COLO668 (cell line): ENCODE measurements at regions not wholly inside any gene's neighbourhood (a gene's known extent, or its start where the extent isn't known, plus 50 kb on each side); places are given as distances from the start of the nearest gene placed in this dataset.
"Not testable (repeated sequence)": the region's sequence is repeated elsewhere in the genome, so short reads cannot be mapped to it uniquely, and the experiment has no call there.

Source experiments
- DNase-seq: peaks from one replicate; lab custom pipeline; 2025; ENCODE audit not compliant: unreplicated experiment; lab: John Stamatoyannopoulos, UW

DNA sequence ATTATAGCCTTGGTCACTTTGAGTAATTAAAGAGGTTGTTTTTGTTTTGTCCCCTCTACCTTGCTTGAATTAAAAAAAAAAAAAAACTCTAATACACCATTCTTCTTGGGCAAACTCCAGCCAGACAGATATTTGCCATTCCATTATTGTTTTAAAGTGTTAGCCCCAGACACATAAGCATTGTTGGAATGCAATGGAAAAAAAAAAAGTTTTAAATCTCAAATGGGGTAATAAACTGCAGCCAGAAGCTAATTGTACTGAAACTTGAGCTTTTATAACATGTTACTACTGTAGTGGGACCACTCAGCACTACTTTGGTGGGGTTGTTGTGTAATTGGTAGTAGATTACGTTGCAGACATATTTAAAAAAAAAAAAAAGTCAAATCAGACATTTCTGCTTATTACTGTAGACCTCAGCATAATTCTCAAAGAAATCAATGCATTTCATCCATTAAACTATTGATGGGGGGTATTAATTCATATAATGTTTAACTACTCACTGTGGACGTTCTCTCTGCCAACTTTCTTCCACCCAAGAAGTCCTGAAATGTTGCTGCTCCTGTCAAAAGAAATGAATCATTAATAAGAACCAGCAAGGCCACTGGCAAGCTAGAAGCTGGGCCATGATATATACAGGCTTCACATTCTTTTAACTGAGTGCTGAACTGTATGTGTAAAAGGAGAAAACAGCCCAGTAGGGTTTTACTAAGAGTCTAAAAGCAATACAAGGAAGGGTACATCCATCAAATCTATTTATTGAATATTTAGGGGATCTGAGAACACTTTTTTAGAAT, 626.6 kb upstream of the SOX9 start:
- no peak for DNase-seq

DNA sequence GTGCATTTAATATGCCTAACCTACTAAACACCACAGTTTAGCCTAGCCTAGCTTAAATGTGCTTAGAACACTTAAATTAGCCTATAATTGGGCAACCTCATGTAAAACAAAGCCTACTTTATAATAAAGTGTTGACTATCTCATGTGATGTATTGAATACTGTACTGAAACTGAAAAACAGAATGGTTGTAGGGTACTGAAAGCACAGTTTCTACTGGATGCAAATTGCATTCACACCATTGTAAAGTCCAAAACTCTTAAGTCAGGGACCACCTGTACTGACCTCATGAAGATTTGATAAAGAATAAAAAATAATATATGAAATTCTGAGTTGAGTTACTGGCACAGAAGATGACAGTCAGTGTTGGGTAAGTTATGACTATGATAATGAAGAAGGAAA, 625.4 kb upstream of the SOX9 start:
- no peak for DNase-seq

DNA sequence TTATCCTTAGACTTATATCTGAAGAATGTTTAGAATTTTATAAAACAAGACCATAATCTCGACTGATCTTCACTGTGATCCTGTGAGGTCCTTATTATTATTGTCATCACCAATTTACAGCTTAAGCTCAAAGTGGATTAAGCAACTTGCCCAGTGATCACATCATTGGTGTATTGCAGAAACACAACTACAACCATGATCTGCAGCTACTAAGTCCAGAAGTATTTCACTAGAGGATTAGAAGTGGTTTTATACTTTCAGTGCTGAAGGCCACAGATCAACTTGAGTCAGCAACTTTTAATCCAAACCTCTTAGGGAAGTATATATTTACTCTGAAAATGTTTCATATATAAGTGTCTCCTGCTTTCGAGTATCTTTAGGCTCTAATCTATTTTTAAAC, 624.3 kb upstream of the SOX9 start:
- DNase-seq: no peak

- no peak for DNase-seq
These were observed 619.9 kb upstream of the SOX9 start for GRCh38 chr17:71500761-71501555.

DNA sequence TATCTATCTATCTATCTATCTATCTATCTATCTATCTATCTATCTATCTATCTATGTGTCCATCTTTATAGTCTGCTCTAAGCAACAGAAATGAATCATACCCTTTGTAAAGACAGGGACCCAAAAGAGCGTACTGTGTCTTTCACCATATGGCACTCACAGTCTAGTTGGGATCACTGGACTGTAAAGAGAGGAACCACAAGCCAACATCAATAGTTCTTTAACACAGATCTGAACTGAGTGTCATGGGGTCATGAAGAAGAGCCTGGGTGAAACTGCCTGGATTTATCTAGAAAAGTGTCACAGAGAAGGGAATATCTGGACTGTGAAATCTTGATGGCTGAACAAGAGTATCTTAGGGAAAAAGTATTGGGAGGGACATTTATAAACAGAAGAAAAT, 619.1 kb upstream of the SOX9 start:
- no peak for DNase-seq

GRCh38 chr17:71502443-71502842, 618.4 kb upstream of the SOX9 start:
- no peak for DNase-seq

DNA sequence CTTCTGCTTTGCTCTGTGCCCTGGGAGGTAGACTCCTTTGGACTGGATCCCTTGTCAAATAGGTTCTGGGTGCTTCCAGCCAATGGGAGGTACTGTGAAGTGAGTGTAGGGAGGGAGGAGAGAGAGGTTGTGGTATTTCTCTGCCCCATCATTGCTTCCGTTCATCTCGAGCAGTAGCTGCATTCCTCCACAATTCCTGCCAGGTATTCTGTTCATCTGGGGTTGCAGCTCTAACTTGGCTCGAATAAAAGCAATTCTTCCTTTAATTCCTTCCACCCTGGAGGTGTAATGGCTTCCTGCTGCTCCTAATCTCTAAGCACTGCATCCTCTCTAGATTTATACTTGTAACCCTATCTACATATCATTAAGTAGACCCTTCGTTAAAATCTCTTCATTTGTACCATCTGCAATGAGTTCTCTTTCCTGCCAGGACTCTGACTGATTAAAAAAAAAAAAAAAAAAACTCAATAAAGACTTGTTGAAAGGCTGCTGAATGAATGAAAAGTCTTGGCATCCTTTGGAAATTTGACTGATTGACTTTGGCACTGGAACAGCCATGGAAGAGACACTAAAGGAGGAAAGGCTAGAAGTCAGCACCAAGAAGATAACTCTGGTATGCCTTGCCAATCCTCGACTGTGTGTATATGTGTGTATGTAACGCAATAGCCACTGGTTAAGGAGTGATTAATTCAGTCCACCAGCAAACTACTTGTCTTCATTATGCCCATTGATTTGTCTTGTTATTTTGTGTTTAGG, 616.9 kb upstream of the SOX9 start:
- DNase-seq: no peak

DNA sequence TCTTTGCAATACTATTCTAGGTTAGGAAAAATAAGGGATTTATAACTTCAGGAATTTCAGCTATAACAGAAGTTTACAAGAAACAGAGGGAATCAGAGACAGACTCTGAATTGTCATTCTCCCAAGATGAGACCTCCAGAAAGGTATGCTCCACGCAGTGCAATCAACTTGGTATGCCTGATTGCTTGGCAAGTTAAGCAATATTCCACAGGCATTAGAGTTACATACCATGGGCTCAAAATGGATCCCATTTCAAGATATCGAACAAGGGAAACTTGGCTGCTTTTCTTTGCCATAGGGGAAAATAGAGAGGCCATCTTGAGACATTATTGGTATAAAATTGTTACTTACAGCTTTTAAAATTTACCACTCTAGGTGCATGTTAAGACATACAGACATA, 615.6 kb upstream of the SOX9 start:
- DNase-seq: no peak

GRCh38 chr17:71505981-71506380, 614.8 kb upstream of the SOX9 start:
- no peak for DNase-seq

DNA sequence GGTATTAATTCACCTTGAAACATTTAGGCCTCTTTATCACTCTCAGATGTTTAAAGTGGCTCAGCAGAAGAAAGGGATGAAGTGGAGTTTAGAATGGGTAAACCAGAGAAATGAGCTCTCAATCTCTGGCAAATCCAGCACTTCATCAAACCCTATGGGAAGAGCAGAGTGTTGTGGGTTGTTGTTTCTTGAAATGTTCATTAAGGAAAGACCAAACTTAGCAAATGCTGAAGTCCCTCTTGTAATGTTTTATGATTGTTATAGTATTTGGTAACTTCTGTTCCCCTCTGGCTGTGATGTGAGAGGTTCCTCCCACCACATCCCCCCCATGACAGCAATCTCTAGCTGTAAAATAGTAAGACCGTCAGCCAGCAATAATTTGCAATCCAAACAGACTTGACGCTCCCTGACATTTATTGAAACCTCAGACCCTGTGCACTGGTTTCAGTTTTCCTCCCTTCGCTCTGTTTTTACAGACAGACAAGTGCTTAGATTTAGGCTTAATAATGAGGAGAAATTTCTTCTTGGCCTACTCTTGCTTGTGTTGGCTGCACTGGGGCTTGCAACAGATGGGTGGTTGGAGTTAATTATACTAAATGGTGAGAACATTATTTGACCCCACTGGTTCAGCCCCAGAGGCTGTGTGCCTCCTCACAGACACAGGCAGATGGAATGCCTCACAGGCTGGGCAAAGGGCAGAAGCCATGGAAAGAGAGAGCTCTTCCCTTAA, 609.4 kb upstream of the SOX9 start:
- DNase-seq: no peak

- DNase-seq: not testable (repeated sequence)
These were observed 607.1 kb upstream of the SOX9 start for GRCh38 chr17:71513725-71514124.

- peak; percentile 19 for DNase-seq
These were observed 604.7 kb upstream of the SOX9 start for GRCh38 chr17:71516149-71516548.

DNA sequence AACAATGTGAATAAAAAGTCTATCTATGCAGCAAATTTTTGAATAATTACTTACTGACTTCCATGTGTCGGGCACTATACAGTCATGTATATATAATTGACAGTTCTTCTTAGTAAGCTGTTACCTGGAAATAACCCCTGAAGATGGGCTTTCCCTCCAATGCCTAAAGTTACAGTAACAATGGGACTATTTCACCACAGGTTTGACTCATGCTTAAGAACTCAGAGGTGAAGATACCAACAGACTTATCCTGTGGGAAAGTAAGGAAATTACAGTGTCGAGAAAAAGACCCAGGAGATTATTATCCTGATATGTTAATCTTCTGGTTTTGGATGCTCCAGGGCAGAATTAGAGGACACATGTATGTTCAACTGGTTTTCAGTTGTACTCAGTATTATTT, 601.5 kb upstream of the SOX9 start:
- no peak for DNase-seq

DNA sequence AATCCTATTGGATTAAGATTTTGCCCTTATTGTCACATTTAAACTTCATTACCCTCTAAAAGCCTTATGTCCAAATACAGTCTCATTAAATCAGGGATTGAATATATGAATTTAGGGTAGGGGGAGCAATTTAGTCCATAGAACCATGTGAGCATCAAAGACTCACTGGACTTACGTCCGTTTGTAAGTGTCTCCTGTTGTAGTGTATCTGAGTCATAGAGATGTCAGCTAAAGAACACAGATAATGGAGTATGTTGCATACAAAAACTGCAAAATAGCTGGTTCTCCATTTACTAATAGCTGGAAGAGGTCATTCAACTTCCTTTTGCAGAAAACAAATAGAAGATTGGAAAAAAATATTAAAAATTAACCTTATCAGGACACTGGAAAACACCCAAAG, 599.1 kb upstream of the SOX9 start:
- no peak for DNase-seq

DNA sequence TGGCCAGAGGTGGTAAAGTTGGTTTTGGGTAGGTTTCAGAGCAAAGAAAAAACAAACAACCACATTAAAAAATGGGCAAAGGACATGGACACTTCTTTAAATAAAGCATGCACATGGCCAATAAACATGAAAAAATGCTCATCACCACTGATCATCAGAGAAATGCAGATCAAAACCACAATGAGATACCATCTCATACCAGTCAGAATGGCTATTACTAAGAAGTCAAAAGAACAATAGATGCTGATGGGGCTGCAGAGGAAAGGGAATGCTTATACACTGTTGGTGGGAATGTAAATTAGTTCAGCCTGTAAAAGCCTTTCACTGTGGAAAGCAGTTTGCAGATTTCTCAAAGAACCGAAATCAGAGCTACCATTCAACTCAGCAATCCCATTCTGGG, 598.4 kb upstream of the SOX9 start:
- DNase-seq: no peak

- no peak for DNase-seq
These were observed 593.5 kb upstream of the SOX9 start for GRCh38 chr17:71527311-71527710.

GRCh38 chr17:71528210-71528609, 592.6 kb upstream of the SOX9 start:
- DNase-seq: no peak

- no peak for DNase-seq
These were observed 590.6 kb upstream of the SOX9 start for GRCh38 chr17:71530248-71530647.

DNA sequence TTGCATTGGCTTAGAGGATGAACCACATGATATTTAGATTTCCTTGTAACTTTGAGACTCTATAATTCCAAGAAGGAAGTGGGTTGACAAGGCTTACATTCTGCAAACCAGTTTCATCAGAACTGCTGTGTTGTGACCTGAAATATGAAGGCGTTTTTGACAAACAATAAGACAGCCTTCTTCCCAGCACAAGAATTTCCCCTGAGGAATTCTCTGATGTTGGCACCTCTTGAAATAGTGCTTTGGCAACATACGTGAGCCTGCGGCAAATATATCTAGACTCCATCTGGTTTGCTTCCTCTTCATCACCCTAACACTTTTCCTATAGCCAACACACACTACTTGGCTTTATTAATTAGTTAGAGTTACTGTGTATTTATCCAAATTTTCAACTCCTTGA, 585.5 kb upstream of the SOX9 start:
- DNase-seq: no peak

GRCh38 chr17:71546419-71546818, 574.4 kb upstream of the SOX9 start:
- DNase-seq: no peak

DNA sequence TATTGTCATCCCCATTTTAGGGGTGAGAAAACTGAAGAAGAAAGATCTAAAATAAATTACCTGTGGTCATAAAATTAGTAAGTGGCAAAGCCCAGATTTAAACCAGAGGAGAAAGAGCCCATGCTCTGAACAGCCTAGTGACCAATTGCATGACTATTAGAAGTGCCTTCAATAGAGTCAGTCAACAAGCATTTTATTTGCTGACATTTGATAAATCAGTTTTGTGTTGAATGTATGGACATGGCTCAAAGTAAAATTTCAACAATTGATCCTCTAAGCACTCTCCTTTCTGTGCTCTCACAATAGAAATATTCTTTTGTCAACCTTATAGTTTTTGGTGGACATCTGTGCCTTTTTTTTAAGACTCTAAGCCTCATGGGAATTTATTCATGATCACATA, 572.9 kb upstream of the SOX9 start:
- no peak for DNase-seq
